OCI-LY1 (cell line): ENCODE measurements at regions not wholly inside any gene's neighbourhood (a gene's known extent, or its start where the extent isn't known, plus 50 kb on each side); places are given as distances from the start of the nearest gene placed in this dataset.
A peak's percentile ranks its signal among the peaks of the same experiment; 100 is the strongest.

Source experiments
- H2AFZ ChIP-seq: fragments of 200-600 bp; sonication (generic), shearing (Covaris generic); 2 replicates; pipeline ENCODE4 v1.6.0; 2014; ENCODE audit warnings: antibody characterized with exemption, mild to moderate bottlenecking, low read length
- H3F3A ChIP-seq: fragments of 200-600 bp; sonication (generic), shearing (Covaris generic); 2 replicates; pipeline ENCODE4 v1.6.0; 2014; ENCODE audit warnings: mild to moderate bottlenecking, antibody characterized with exemption, low read length, moderate library complexity; ENCODE audit not compliant: insufficient read depth
- H3K27ac ChIP-seq: fragments of 200-600 bp; sonication (generic); 2 replicates; pipeline ENCODE4 v1.5.1; 2014; ENCODE audit warnings: low read length, mixed run types, mild to moderate bottlenecking, low read depth; ENCODE audit not compliant: poor library complexity, severe bottlenecking
- H3K27me3 ChIP-seq: fragments of 200-600 bp; sonication (generic); 2 replicates; pipeline ENCODE4 v1.6.0; 2014; ENCODE audit warnings: antibody characterized with exemption, mild to moderate bottlenecking, low read length, moderate library complexity; ENCODE audit not compliant: insufficient read depth
- H3K36me3 ChIP-seq: fragments of 200-600 bp; sonication (generic); 2 replicates; pipeline ENCODE4 v1.6.1; 2014; ENCODE audit warnings: mild to moderate bottlenecking, antibody characterized with exemption, low read length, moderate library complexity, mixed read lengths; ENCODE audit not compliant: insufficient read depth
- H3K4me1 ChIP-seq: fragments of 200-600 bp; sonication (generic); 2 replicates; pipeline ENCODE4 v1.5.1; 2014; ENCODE audit warnings: mild to moderate bottlenecking, low read length, moderate library complexity; ENCODE audit not compliant: insufficient read depth, severe bottlenecking
- H3K4me2 ChIP-seq: fragments of 200-600 bp; sonication (generic), shearing (Covaris generic); 2 replicates; pipeline ENCODE4 v1.6.1; 2014; ENCODE audit warnings: low read length
- H3K4me3 ChIP-seq: fragments of 200-600 bp; sonication (generic); 2 replicates; pipeline ENCODE4 v1.5.1; 2014; ENCODE audit warnings: low read length, low read depth, mild to moderate bottlenecking, mixed read lengths; ENCODE audit not compliant: poor library complexity, severe bottlenecking
- H3K79me2 ChIP-seq: fragments of 200-600 bp; shearing (Covaris generic); 2 replicates; pipeline ENCODE4 v1.6.1; 2016; ENCODE audit warnings: mixed run types, low read length, mixed read lengths; ENCODE audit not compliant: insufficient read depth
- H3K9ac ChIP-seq: fragments of 200-600 bp; sonication (generic), shearing (Covaris generic); 2 replicates; pipeline ENCODE4 v1.6.1; 2014; ENCODE audit warnings: mild to moderate bottlenecking, low read length, mixed read lengths
- H3K9me2 ChIP-seq: fragments of 200-600 bp; sonication (generic), shearing (Covaris generic); 2 replicates; pipeline ENCODE4 v1.6.1; 2014; ENCODE audit warnings: low read depth, mild to moderate bottlenecking, low read length, mixed read lengths
- H3K9me3 ChIP-seq: fragments of 200-600 bp; shearing (Covaris generic); 2 replicates; pipeline ENCODE4 v1.6.1; 2014; ENCODE audit warnings: low read length, mixed read lengths
- H4K20me1 ChIP-seq: fragments of 200-600 bp; sonication (generic), shearing (Covaris generic); 2 replicates; pipeline ENCODE4 v1.6.0; 2016; ENCODE audit warnings: mild to moderate bottlenecking, low read length; ENCODE audit not compliant: insufficient read depth
- CTCF ChIP-seq: fragments of 200-600 bp; sonication (generic), shearing (Covaris generic); IDR thresholded peaks from 2 replicates; pipeline ENCODE4 v1.5.1; 2017; ENCODE audit warnings: mild to moderate bottlenecking, antibody characterized with exemption, low read length, moderate library complexity, mixed read lengths
- EZH2 ChIP-seq: fragments of 200-600 bp; sonication (generic), shearing (Covaris generic); IDR thresholded peaks from 2 replicates; pipeline ENCODE4 v1.8.0; 2017; ENCODE audit warnings: borderline replicate concordance, mixed run types, mild to moderate bottlenecking, antibody characterized with exemption, low read length, moderate library complexity, mixed read lengths

GRCh38 chr18:71079606-71080005 is 790.8 kb downstream of the SOCS6 start:
- TF ChIP-seq CTCF, result no peak
- TF ChIP-seq EZH2, result no peak
- H2AFZ ChIP-seq, result no peak overlapping the region
- no peaks in the 10 kb centered on the region for H3K27me3 ChIP-seq
- H3K9me2 ChIP-seq, result no peaks in the 10 kb centered on the region
- no peaks in the 10 kb centered on the region for H4K20me1 ChIP-seq
- H3K36me3 ChIP-seq, result no peaks in the 10 kb centered on the region
- no peaks in the 10 kb centered on the region for H3K79me2 ChIP-seq
- no peaks in the 10 kb centered on the region for H3K9me3 ChIP-seq
- no peak overlapping the region for H3K4me2 ChIP-seq
- no peak overlapping the region for H3K27ac ChIP-seq
- H3K4me3 ChIP-seq, result no peak overlapping the region
- no peak overlapping the region for H3K9ac ChIP-seq
- no peaks in the 10 kb centered on the region for H3K4me1 ChIP-seq
- H3F3A ChIP-seq, result no peaks in the 10 kb centered on the region

GRCh38 chr18:71077451-71077850 is 788.6 kb downstream of the SOCS6 start:
- no peak overlapping the region for H3K9ac ChIP-seq
- no peaks in the 10 kb centered on the region for H3K4me1 ChIP-seq
- H3F3A ChIP-seq, result no peaks in the 10 kb centered on the region
- no peak overlapping the region for H3K27ac ChIP-seq
- H3K4me2 ChIP-seq, result no peak overlapping the region
- H2AFZ ChIP-seq, result no peak overlapping the region
- H3K4me3 ChIP-seq, result no peak overlapping the region
- H3K9me2 ChIP-seq, result no peaks in the 10 kb centered on the region
- H3K36me3 ChIP-seq, result no peaks in the 10 kb centered on the region
- TF ChIP-seq CTCF, result no peak
- TF ChIP-seq EZH2, result no peak
- H4K20me1 ChIP-seq, result no peaks in the 10 kb centered on the region
- no peaks in the 10 kb centered on the region for H3K27me3 ChIP-seq
- H3K9me3 ChIP-seq, result no peaks in the 10 kb centered on the region
- H3K79me2 ChIP-seq, result no peaks in the 10 kb centered on the region

- Histone ChIP-seq H2AFZ (no peak overlapping the region), H3K27ac (no peak overlapping the region), H3K9ac (no peak overlapping the region), H3K4me2 (no peak overlapping the region), H3K36me3 (no peaks in the 10 kb centered on the region), H3K4me3 (no peak overlapping the region), H3K9me2 (no peaks in the 10 kb centered on the region), H4K20me1 (no peaks in the 10 kb centered on the region), H3K79me2 (no peaks in the 10 kb centered on the region), H3K9me3 (no peaks in the 10 kb centered on the region), H3F3A (no peaks in the 10 kb centered on the region), H3K27me3 (no peaks in the 10 kb centered on the region), H3K4me1 (no peaks in the 10 kb centered on the region)
- no peak for TF ChIP-seq EZH2
- peak; percentile 24; the same call in 1 of the 2 replicates for TF ChIP-seq CTCF
Measured at GRCh38 chr18:71075147-71075546, 786.3 kb downstream of the SOCS6 start.
